ENCODE measurements at regions not wholly inside any gene's neighbourhood (a gene's known extent, or its start where the extent isn't known, plus 50 kb on each side); places are given as distances from the start of the nearest gene placed in this dataset.

- no peak for DNase-seq
These were observed 136.7 kb upstream of the ZNF462 start for GRCh38 chr9:106726070-106726815.

DNA sequence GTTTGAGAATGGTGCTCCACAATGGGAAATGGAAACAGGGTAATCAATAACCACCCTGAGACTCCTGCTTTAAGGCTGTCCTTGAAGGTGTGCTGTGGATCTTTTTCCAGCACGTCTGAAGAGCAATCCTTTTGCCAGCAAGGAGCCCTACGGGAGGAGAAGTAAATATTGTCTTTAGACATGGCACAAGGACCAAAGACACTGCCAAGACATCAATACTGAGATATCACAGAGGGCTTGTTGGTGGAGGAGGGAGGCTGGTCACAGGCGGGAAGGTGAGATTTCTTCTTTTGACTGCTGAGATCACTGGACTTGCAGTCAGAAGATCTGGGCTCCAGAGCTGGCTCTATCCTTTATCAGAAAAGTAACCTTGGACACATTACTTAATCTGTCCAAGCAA is 135.0 kb upstream of the ZNF462 start:
- DNase-seq, result no peak

- no peak for DNase-seq
These were observed 134.1 kb upstream of the ZNF462 start for GRCh38 chr9:106728860-106729259.

DNA sequence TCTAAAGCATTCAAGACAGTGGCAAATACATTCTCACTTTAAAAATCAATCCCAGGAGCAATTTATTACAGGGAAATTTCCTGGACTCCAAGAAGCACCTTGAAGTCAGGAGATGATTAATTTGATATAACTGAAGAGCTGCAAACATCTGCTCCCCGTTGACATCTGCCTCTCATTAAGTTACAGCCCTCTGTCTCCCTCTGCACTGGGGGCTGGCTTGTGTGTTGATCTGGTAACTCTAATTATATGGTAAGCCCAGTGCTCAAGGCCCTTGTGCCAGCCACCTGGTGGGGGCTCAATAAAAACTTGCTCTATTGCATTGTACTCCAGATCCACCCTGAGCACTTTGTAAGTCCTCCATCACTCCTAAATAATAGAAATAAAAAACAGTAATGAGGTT is 131.1 kb upstream of the ZNF462 start:
- DNase-seq, result no peak

- no peak for DNase-seq
These were observed 129.1 kb upstream of the ZNF462 start for GRCh38 chr9:106733828-106734380.

DNA sequence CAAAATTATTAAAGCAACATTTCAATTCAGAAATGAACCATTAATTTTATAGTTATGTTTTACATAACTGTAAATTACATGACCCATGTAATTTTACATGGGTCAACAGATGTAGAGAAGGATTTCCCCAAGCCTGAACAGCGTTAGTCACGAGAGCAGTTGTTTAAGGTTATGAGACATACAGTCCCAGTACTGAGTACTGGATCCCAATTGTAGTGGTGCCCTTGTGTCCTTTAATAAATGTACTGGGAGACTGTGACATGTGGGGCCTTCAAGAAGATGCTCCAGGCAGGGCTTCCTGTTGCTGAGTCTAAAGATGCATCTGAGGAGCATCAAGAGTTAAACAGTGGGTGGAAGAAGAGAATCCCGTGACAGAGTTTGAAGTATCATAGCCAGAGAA is 125.5 kb upstream of the ZNF462 start:
- no peak for DNase-seq

DNA sequence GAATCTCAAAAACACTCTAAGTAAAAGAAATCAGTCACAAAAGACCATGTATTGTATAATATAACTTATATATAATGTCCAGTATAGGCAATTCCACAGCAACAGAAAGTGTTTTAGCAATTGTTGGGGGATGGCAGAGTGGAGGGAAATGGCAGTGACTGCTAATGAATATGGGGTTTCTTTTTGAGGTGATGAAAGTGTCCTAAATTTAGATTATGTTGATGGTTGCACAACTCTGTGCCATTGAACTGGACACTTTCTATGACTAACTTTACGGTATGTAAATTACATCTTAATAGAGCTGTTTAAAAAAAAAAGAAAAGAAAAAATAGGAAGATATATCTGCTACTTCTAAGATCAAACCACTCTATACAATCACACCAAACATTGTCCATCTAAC is 124.9 kb upstream of the ZNF462 start:
- no peak for DNase-seq

- no peak for DNase-seq
These were observed 117.5 kb upstream of the ZNF462 start for GRCh38 chr9:106745457-106745856.

- no peak for DNase-seq
These were observed 117.1 kb upstream of the ZNF462 start for GRCh38 chr9:106745876-106746275.

GRCh38 chr9:106751681-106752080 is 111.3 kb upstream of the ZNF462 start:
- no peak for DNase-seq

GRCh38 chr9:106752581-106752980 is 110.4 kb upstream of the ZNF462 start:
- DNase-seq, result no peak

- DNase-seq, result no peak
These were observed 109.8 kb upstream of the ZNF462 start for GRCh38 chr9:106753155-106753671.

- no peak for DNase-seq
These were observed 107.2 kb upstream of the ZNF462 start for GRCh38 chr9:106755736-106756135.

DNA sequence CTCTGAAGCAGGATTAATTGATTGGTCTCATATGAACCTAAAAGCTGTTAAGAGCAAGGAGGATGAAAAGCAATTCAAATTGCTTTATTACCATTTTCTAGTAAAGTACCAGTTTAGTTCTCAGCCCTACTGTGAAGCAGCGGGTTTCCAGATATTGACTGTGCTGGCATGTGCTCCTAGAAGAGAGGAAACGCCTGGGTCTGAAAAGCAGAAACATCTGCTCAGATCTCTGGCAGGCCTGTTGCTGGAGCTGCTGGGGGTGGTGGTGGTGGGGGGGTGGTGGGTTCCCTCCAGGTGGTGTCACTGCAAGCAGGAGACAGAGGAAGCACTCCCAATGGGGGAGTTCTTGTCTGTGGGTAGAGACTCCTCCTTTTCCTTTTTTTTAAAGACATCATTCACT is 105.5 kb upstream of the ZNF462 start:
- DNase-seq, result no peak

GRCh38 chr9:106758911-106759310 is 104.1 kb upstream of the ZNF462 start:
- DNase-seq, result no peak

- no peak for DNase-seq
These were observed 101.5 kb upstream of the ZNF462 start for GRCh38 chr9:106761493-106761892.

GRCh38 chr9:106766616-106767015 is 96.3 kb upstream of the ZNF462 start:
- no peak for DNase-seq

GRCh38 chr9:106769331-106769730 is 93.6 kb upstream of the ZNF462 start:
- no peak for DNase-seq

- no peak for DNase-seq
These were observed 91.4 kb upstream of the ZNF462 start for GRCh38 chr9:106771608-106772007.

GRCh38 chr9:106772523-106773290 is 90.3 kb upstream of the ZNF462 start:
- DNase-seq, result no peak

DNA sequence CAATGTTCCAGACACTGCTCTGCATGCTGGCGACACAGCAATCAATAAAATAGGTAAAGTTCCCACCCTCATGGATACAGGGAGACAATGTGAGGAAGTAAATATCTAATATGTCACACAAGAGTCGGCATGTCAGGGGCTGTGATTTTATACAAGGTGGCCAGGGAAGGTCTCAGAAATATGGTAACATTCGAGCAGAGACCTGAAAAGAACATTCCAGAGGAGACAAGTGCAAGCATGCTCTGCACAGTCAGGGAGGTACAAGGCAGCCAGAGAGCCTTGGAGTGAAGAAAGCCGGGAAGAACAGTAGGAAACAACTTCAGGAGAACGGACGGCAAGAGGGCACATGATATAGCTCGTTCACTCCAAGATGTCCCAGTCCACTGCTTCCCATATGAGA is 89.2 kb upstream of the ZNF462 start:
- DNase-seq, result no peak

- DNase-seq, result no peak
These were observed 87.0 kb upstream of the ZNF462 start for GRCh38 chr9:106775960-106776359.

DNA sequence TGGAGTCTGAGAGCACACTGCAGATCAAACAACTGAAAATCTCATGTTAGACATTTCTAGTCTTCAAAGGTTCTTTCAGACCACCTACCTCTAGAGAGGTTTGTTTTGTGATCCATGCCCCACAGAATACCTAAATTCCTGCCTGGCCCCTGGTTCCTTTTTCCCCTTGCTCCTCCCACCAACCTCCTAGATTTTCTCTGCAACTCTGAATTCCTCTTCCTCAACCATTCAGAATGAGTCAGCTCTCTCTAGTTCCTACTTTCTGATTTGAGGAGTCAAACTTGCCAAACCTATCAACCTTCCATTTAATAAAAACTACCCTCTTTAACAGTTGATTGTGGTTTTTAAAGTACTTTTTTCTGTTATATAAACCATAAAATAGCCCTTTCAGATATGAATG is 83.2 kb upstream of the ZNF462 start:
- no peak for DNase-seq

GRCh38 chr9:106783121-106783520 is 79.8 kb upstream of the ZNF462 start:
- DNase-seq, result no peak
